PC-9 (cell line): ENCODE measurements at regions not wholly inside any gene's neighbourhood (a gene's known extent, or its start where the extent isn't known, plus 50 kb on each side); places are given as distances from the start of the nearest gene placed in this dataset.

Experiments used
- CTCF ChIP-seq: fragments of 200-600 bp; sonication (generic); conservative IDR thresholded peaks from 2 replicates; pipeline ENCODE4 v1.6.1; 2017; ENCODE audit warnings: mixed run types, antibody characterized with exemption, mild to moderate bottlenecking, moderate library complexity
- EZH2 ChIP-seq: fragments of 200-600 bp; sonication (generic); IDR thresholded peaks from 2 replicates; pipeline ENCODE4 v1.8.0; 2017; ENCODE audit warnings: antibody characterized with exemption, low read depth

GRCh38 chr4:152098365-152099060 lies 337.7 kb upstream of the GATB start:
- no peak for TF ChIP-seq EZH2
- TF ChIP-seq CTCF = no peak
